AG10803 (cell line): ENCODE measurements at regions not wholly inside any gene's neighbourhood (a gene's known extent, or its start where the extent isn't known, plus 50 kb on each side); places are given as distances from the start of the nearest gene placed in this dataset.
A peak's percentile ranks its signal among the peaks of the same experiment; 100 is the strongest.

Experiments used
- DNase-seq: peaks from one replicate; pipeline ENCODE4 v3.0.0; 2010; ENCODE audit warnings: low read depth
- H3K4me3 ChIP-seq: 2 replicates; pipeline ENCODE4 v1.5.1; 2011; ENCODE audit warnings: mild to moderate bottlenecking, low read length, control low read depth
- CTCF ChIP-seq: conservative IDR thresholded peaks from 2 replicates; pipeline ENCODE4 v1.5.1; 2011; ENCODE audit warnings: mild to moderate bottlenecking, low read length, control low read depth, inconsistent platforms

GRCh38 chr9:89661391-89661949 lies 56.7 kb downstream of the GADD45G start:
- no peak for TF ChIP-seq CTCF

GRCh38 chr9:89661956-89662717 lies 57.3 kb downstream of the GADD45G start:
- TF ChIP-seq CTCF = no peak
- peak overlapping the region; percentile 47 for H3K4me3 ChIP-seq
- peak; percentile 91 for DNase-seq

More at GRCh38 chr9:89661391-89661949, 56.7 kb downstream of the GADD45G start:
- DNase-seq = peak; percentile 22
- peak overlapping the region; percentile 47 for H3K4me3 ChIP-seq

GRCh38 chr9:89662718-89663613 lies 58.2 kb downstream of the GADD45G start:
- no peak for DNase-seq
- H3K4me3 ChIP-seq = no peak overlapping the region
- TF ChIP-seq CTCF = no peak

- DNase-seq = no peak
- no peak for TF ChIP-seq CTCF
- no peak overlapping the region for H3K4me3 ChIP-seq
Observed at GRCh38 chr9:89663614-89663970, 58.8 kb downstream of the GADD45G start.

GRCh38 chr9:89664010-89664409 lies 59.2 kb downstream of the GADD45G start:
- H3K4me3 ChIP-seq = no peak overlapping the region
- no peak for DNase-seq
- TF ChIP-seq CTCF = no peak

GRCh38 chr9:89664896-89665329 lies 60.1 kb downstream of the GADD45G start:
- no peak for TF ChIP-seq CTCF
- DNase-seq = no peak

More at GRCh38 chr9:89664896-89665329, 60.1 kb downstream of the GADD45G start:
- H3K4me3 ChIP-seq = no peak overlapping the region
